A549 (cell line): ENCODE measurements at regions not wholly inside any gene's neighbourhood (a gene's known extent, or its start where the extent isn't known, plus 50 kb on each side); places are given as distances from the start of the nearest gene placed in this dataset.

ENCODE experiments used
- BHLHE40 ChIP-seq: IDR thresholded peaks from 2 replicates; pipeline ENCODE4 v1.6.1; 2012; ENCODE audit warnings: low read depth, low read length, inconsistent platforms
- CEBPB ChIP-seq, 2 experiments: fragments of >200 bp in 1 of 2; sonication (Bioruptor Twin) in 1 of 2; formaldehyde crosslinking in 1 of 2; IDR thresholded peaks; 2 replicates each; pipeline ENCODE4 v1.6.1; 2012 to 2016
- CHD4 ChIP-seq: fragments of 200-600 bp; sonication (generic); IDR thresholded peaks from 2 replicates; pipeline ENCODE4 v1.6.1; 2016; ENCODE audit warnings: antibody characterized with exemption, mild to moderate bottlenecking, borderline replicate concordance
- CTCF ChIP-seq: fragments of >200 bp; sonication (Bioruptor Twin); formaldehyde crosslinking; IDR thresholded peaks from 3 replicates; pipeline ENCODE4 v1.5.1; 2016
- EP300 ChIP-seq, 2 experiments: fragments of >200 bp; sonication (Bioruptor Twin); formaldehyde crosslinking; IDR thresholded peaks; 2 replicates in 1 of 2; 3 replicates in 1 of 2; pipeline ENCODE4 v1.6.1; 2016 to 2017
- JUN ChIP-seq, 2 experiments: fragments of >200 bp; sonication (Bioruptor Twin); formaldehyde crosslinking; IDR thresholded peaks; 2 replicates in 1 of 2; 3 replicates in 1 of 2; pipeline ENCODE4 v1.6.1; 2016 to 2017
- MAFK ChIP-seq: fragments of 450-650 bp; IDR thresholded peaks from 2 replicates; pipeline ENCODE4 v1.6.1; 2014; ENCODE audit not compliant: partially characterized antibody
- POLR2A ChIP-seq: IDR thresholded peaks from 2 replicates; pipeline ENCODE4 v1.6.1; 2012; ENCODE audit warnings: mild to moderate bottlenecking, low read length
- RAD21 ChIP-seq, 2 experiments: fragments of >200 bp in 1 of 2; sonication (Bioruptor Twin) in 1 of 2; formaldehyde crosslinking in 1 of 2; IDR thresholded peaks in 1 of 2; conservative IDR thresholded peaks in 1 of 2; 2 replicates in 1 of 2; 3 replicates in 1 of 2; pipeline ENCODE4 v1.6.1; 2012 to 2018; ENCODE audit warnings: inconsistent platforms in 1 of 2
- RCOR1 ChIP-seq: fragments of 150-350 bp; IDR thresholded peaks from 2 replicates; pipeline ENCODE4 v1.6.1; 2014; ENCODE audit warnings: antibody characterized with exemption, low read length, low read depth
- REST ChIP-seq: fragments of 200-600 bp; sonication (generic); IDR thresholded peaks from 2 replicates; pipeline ENCODE4 v1.6.1; 2016; ENCODE audit warnings: antibody characterized with exemption, mild to moderate bottlenecking, moderate library complexity
- ZFP36 ChIP-seq: fragments of 450-650 bp; IDR thresholded peaks from 2 replicates; pipeline ENCODE4 v1.6.1; 2014; ENCODE audit warnings: borderline replicate concordance; ENCODE audit not compliant: partially characterized antibody
- ZNF302 ChIP-seq: fragments of 250-450 bp; sonication (Bioruptor Pico); IDR thresholded peaks from 2 replicates; pipeline ENCODE4 v1.9.0; 2021; ENCODE audit warnings: inconsistent platforms, mild to moderate bottlenecking, moderate library complexity
- ZSCAN20 ChIP-seq: fragments of 250-450 bp; sonication (Bioruptor Pico); IDR thresholded peaks from 2 replicates; pipeline ENCODE4 v1.8.0; 2022; ENCODE audit warnings: mild to moderate bottlenecking, moderate library complexity

GRCh38 chr7:133190650-133191049 is 62.2 kb upstream of the EXOC4 start:
- no peak for TF ChIP-seq POLR2A
- no peak for TF ChIP-seq RCOR1
- no peak for TF ChIP-seq CTCF
- TF ChIP-seq ZNF302 (CRISPR knock-in tag), result no peak
- TF ChIP-seq REST, result no peak
- no peak for TF ChIP-seq ZSCAN20 (CRISPR knock-in tag)
- TF ChIP-seq EP300 (IDR thresholded peaks at IDR 0.05), result no peak
- no peak for TF ChIP-seq CHD4
- no peak for TF ChIP-seq MAFK
- no peak for TF ChIP-seq JUN (IDR thresholded peaks at IDR 0.05)
- no peak for TF ChIP-seq ZFP36
- no peak for TF ChIP-seq BHLHE40
- TF ChIP-seq CEBPB (IDR thresholded peaks at IDR 0.05), result no peak
- no peak for TF ChIP-seq RAD21 (conservative IDR thresholded peaks at IDR 0.05 in 1 of 2, IDR thresholded peaks at IDR 0.05 in 1 of 2)
